ENCODE measurements at regions not wholly inside any gene's neighbourhood (a gene's known extent, or its start where the extent isn't known, plus 50 kb on each side); places are given as distances from the start of the nearest gene placed in this dataset.
"Not testable (repeated sequence)": the region's sequence is repeated elsewhere in the genome, so short reads cannot be mapped to it uniquely, and the experiment has no call there.

GRCh38 chr12:102676812-102677211, 196.4 kb upstream of the IGF1 start:
- H3K36me3 Mint-ChIP-seq (ENCODE audit: low read depth, unreplicated experiment) = no peaks in the 10 kb centered on the region
- H3K27ac Mint-ChIP-seq (ENCODE audit: unreplicated experiment) = no peak overlapping the region
- DNase-seq (ENCODE audit: low spot score) = no peak
- no peaks in the 10 kb centered on the region for H3K4me1 Mint-ChIP-seq (ENCODE audit: unreplicated experiment)
- peaks cover 2% of the 10 kb centered on the region for H3K27me3 Mint-ChIP-seq (ENCODE audit: unreplicated experiment)
- H3K9me3 Mint-ChIP-seq (ENCODE audit: unreplicated experiment) = peaks cover 8% of the 10 kb centered on the region
- no peak for TF ChIP-seq CTCF (IDR thresholded peaks at IDR 0.05; ENCODE audit: unreplicated experiment)
- no peak overlapping the region for H3K4me3 Mint-ChIP-seq (ENCODE audit: unreplicated experiment)

DNA sequence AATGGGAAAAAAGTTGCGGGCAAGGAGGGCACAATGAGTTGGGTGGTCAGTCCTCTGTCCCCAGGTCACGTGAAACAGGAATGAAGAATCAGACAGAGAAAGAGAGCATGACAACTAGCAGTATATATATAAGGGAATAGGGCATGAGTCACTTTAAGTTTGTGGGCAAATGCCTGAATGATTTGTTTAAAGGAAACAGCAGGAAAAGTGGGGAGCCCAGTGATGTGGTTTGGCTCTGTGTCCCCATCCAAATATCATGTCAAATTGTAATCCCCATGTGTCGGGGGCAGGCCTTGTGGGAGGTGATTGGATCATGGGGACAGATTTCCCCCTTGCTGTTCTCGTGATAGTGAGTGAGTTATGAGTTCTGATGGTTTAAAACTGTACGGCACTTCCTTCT, 195.3 kb upstream of the IGF1 start:
- no peak for TF ChIP-seq CTCF (IDR thresholded peaks at IDR 0.05; ENCODE audit: unreplicated experiment)
- Mint-ChIP-seq H3K27ac (ENCODE audit: unreplicated experiment) (no peak overlapping the region), H3K4me3 (ENCODE audit: unreplicated experiment) (no peak overlapping the region), H3K4me1 (ENCODE audit: unreplicated experiment) (no peaks in the 10 kb centered on the region), H3K27me3 (ENCODE audit: unreplicated experiment) (peaks cover 5% of the 10 kb centered on the region), H3K9me3 (ENCODE audit: unreplicated experiment) (peaks cover 8% of the 10 kb centered on the region), H3K36me3 (ENCODE audit: low read depth, unreplicated experiment) (no peaks in the 10 kb centered on the region)
- DNase-seq (ENCODE audit: low spot score) = no peak

GRCh38 chr12:102673606-102674005, 193.2 kb upstream of the IGF1 start:
- Mint-ChIP-seq H3K4me1 (ENCODE audit: unreplicated experiment) (no peaks in the 10 kb centered on the region), H3K27me3 (ENCODE audit: unreplicated experiment) (peaks cover 3% of the 10 kb centered on the region), H3K9me3 (ENCODE audit: unreplicated experiment) (peaks cover 8% of the 10 kb centered on the region), H3K36me3 (ENCODE audit: low read depth, unreplicated experiment) (no peaks in the 10 kb centered on the region), H3K27ac (ENCODE audit: unreplicated experiment) (no peak overlapping the region), H3K4me3 (ENCODE audit: unreplicated experiment) (no peak overlapping the region)
- DNase-seq (ENCODE audit: low spot score) = no peak
- no peak for TF ChIP-seq CTCF (IDR thresholded peaks at IDR 0.05; ENCODE audit: unreplicated experiment)

- H3K4me1 Mint-ChIP-seq (ENCODE audit: unreplicated experiment); H3K36me3 Mint-ChIP-seq (ENCODE audit: low read depth, unreplicated experiment); H3K27me3 Mint-ChIP-seq (ENCODE audit: unreplicated experiment); DNase-seq (ENCODE audit: low spot score); H3K9me3 Mint-ChIP-seq (ENCODE audit: unreplicated experiment); H3K27ac Mint-ChIP-seq (ENCODE audit: unreplicated experiment); H3K4me3 Mint-ChIP-seq (ENCODE audit: unreplicated experiment): not testable (repeated sequence)
These were observed 191.8 kb upstream of the IGF1 start for GRCh38 chr12:102672212-102672611.

GRCh38 chr12:102669056-102669455, 188.7 kb upstream of the IGF1 start:
- TF ChIP-seq CTCF (IDR thresholded peaks at IDR 0.05; ENCODE audit: unreplicated experiment) = no peak
- H3K4me1 Mint-ChIP-seq (ENCODE audit: unreplicated experiment) = peaks cover 13% of the 10 kb centered on the region
- H3K36me3 Mint-ChIP-seq (ENCODE audit: low read depth, unreplicated experiment) = no peaks in the 10 kb centered on the region
- no peak overlapping the region for H3K27ac Mint-ChIP-seq (ENCODE audit: unreplicated experiment)
- H3K27me3 Mint-ChIP-seq (ENCODE audit: unreplicated experiment) = peaks cover 3% of the 10 kb centered on the region
- no peak for DNase-seq (ENCODE audit: low spot score)
- H3K9me3 Mint-ChIP-seq (ENCODE audit: unreplicated experiment) = peaks cover 8% of the 10 kb centered on the region
- no peak overlapping the region for H3K4me3 Mint-ChIP-seq (ENCODE audit: unreplicated experiment)

DNA sequence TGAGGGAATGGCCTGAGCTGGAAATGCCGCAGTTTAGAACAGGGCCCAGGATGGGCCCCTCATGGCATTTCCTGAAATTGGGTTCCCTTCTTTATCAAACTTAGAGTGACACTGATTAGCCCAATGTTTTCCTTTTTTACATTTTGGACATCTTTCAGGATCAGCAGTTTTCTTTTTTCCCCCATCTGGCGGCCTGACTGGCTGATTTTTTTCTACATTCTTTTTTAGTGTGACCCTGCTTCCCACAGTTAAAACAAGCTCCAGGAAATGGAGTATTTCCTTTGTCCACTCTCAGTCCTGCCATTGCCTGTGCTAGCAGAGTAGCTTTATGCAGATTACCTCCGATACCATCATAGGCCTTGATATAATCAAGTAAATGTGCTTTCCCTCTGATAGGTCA, 185.8 kb upstream of the IGF1 start:
- Mint-ChIP-seq H3K4me1 (ENCODE audit: unreplicated experiment) (peaks cover 13% of the 10 kb centered on the region), H3K27ac (ENCODE audit: unreplicated experiment) (peak overlapping the region; percentile 88)
- H3K9me3 Mint-ChIP-seq (ENCODE audit: unreplicated experiment); H3K27me3 Mint-ChIP-seq (ENCODE audit: unreplicated experiment); H3K36me3 Mint-ChIP-seq (ENCODE audit: low read depth, unreplicated experiment); H3K4me3 Mint-ChIP-seq (ENCODE audit: unreplicated experiment); DNase-seq (ENCODE audit: low spot score): not testable (repeated sequence)
